Endothelial cell of umbilical vein (primary cell): ENCODE measurements at regions not wholly inside any gene's neighbourhood (a gene's known extent, or its start where the extent isn't known, plus 50 kb on each side); places are given as distances from the start of the nearest gene placed in this dataset.

Source experiments
- BruUV-seq: library from RNA; stranded (reverse); fragments of 400-500 nt; replicated peaks from 2 replicates; lab custom pipeline; 2021; lab: Mats Ljungman, UMichigan
- CTCF ChIA-PET: fragments of 300-600, 350-600 bp; sonication (Branson Sonifier 250); formaldehyde crosslinking; loops from one replicate; lab custom pipeline; 2021; ENCODE audit warnings: antibody characterized with exemption, inconsistent platforms; lab: Charles Lee
- POLR2A ChIA-PET: fragments of 300-600, 350-600 bp; sonication (Branson Sonifier 250); formaldehyde crosslinking; loops from one replicate; lab custom pipeline; 2021; ENCODE audit warnings: antibody characterized with exemption, inconsistent platforms; lab: Charles Lee
- DNase-seq: peaks from one replicate; pipeline ENCODE4 v3.0.0-alpha.2; 2011; ENCODE audit warnings: low read depth, low spot score
- FAIRE-seq: peaks from 2 replicates; lab custom pipeline; 2011; peaks lifted over from hg19 to GRCh38; lab: Jason Lieb, UNC
- H2AFZ ChIP-seq: 2 replicates; pipeline ENCODE4 v1.6.0; 2012; ENCODE audit warnings: low read depth, low read length, control low read depth, inconsistent platforms
- H3K27ac ChIP-seq: 2 replicates; pipeline ENCODE4 v1.5.1; 2011; ENCODE audit warnings: low read depth, mild to moderate bottlenecking, control low read depth, low read length, moderate library complexity; ENCODE audit not compliant: insufficient read depth
- H3K27me3 ChIP-seq, 2 experiments: 2 replicates each; pipeline versions ENCODE4 v1.6.0 to v1.6.1; 2011; ENCODE audit warnings: low read length in 2 of 2, mixed read lengths in 1 of 2; ENCODE audit not compliant: control insufficient read depth in 2 of 2, insufficient read depth in 2 of 2
- H3K36me3 ChIP-seq, 2 experiments: 2 replicates in 1 of 2; 3 replicates in 1 of 2; pipeline ENCODE4 v1.5.1; 2011; ENCODE audit warnings: low read length in 2 of 2, mild to moderate bottlenecking in 1 of 2, moderate library complexity in 1 of 2; ENCODE audit not compliant: control insufficient read depth in 2 of 2, insufficient read depth in 2 of 2; ENCODE audit errors: extremely low read depth in 1 of 2
- H3K4me1 ChIP-seq: 3 replicates; pipeline ENCODE4 v1.5.1; 2011; ENCODE audit warnings: mild to moderate bottlenecking, low read length; ENCODE audit not compliant: control insufficient read depth, insufficient read depth; ENCODE audit errors: extremely low read depth
- H3K4me2 ChIP-seq: 2 replicates; pipeline ENCODE4 v1.6.1; 2011; ENCODE audit warnings: low read length, control low read depth, mixed read lengths; ENCODE audit not compliant: insufficient read depth
- H3K4me3 ChIP-seq, 3 experiments: fragments of 200-600 bp in 1 of 3; sonication (generic), shearing (Covaris generic) in 1 of 3; replicated peaks in 1 of 3; 2 replicates each; pipeline ENCODE4 v1.5.1; 2011 to 2016; ENCODE audit warnings: control low read depth in 3 of 3, low read length in 3 of 3, mild to moderate bottlenecking in 2 of 3, inconsistent platforms in 1 of 3, low read depth in 1 of 3, moderate library complexity in 1 of 3; ENCODE audit not compliant: insufficient read depth in 1 of 3
- H3K79me2 ChIP-seq: 2 replicates; pipeline ENCODE4 v1.6.0; 2012; ENCODE audit warnings: low read length, inconsistent platforms; ENCODE audit not compliant: control insufficient read depth, insufficient read depth
- H3K9ac ChIP-seq: replicated peaks from 2 replicates; pipeline ENCODE3; 2011; ENCODE audit warnings: low read length, control low read depth; ENCODE audit not compliant: insufficient read depth; ENCODE audit errors: extremely low read depth
- H3K9me1 ChIP-seq: replicated peaks from 3 replicates; pipeline ENCODE4 v1.6.0; 2011; ENCODE audit warnings: mild to moderate bottlenecking, low read length; ENCODE audit not compliant: control insufficient read depth, insufficient read depth; ENCODE audit errors: extremely low read depth
- H3K9me3 ChIP-seq: replicated peaks from 2 replicates; pipeline ENCODE4 v1.5.1; 2012; ENCODE audit warnings: low read length, inconsistent platforms; ENCODE audit not compliant: control insufficient read depth, insufficient read depth
- H4K20me1 ChIP-seq: replicated peaks from 2 replicates; pipeline ENCODE3; 2011; ENCODE audit warnings: mild to moderate bottlenecking, low read length; ENCODE audit not compliant: control insufficient read depth, insufficient read depth; ENCODE audit errors: extremely low read depth
- CTCF ChIP-seq, 2 donors: IDR thresholded peaks; 1 replicate in 1 of 2; 2 replicates in 1 of 2; pipeline ENCODE4 v1.5.1; 2011; ENCODE audit warnings: low read length in 2 of 2, mild to moderate bottlenecking in 2 of 2, moderate library complexity in 2 of 2, control low read depth in 1 of 2, inconsistent platforms in 1 of 2, low read depth in 1 of 2; ENCODE audit not compliant: insufficient read depth in 1 of 2; ENCODE audit errors: extremely low read depth in 1 of 2
- EZH2 ChIP-seq: IDR thresholded peaks from 2 replicates; pipeline ENCODE4 v1.6.1; 2012; ENCODE audit warnings: borderline replicate concordance, low read depth, mild to moderate bottlenecking, moderate library complexity, low read length, inconsistent platforms; ENCODE audit not compliant: severe bottlenecking
- FOS ChIP-seq: IDR thresholded peaks from 2 replicates; pipeline ENCODE4 v1.6.1; 2011; ENCODE audit warnings: mild to moderate bottlenecking, low read length, moderate library complexity, borderline replicate concordance; ENCODE audit not compliant: insufficient read depth
- GATA2 ChIP-seq: IDR thresholded peaks from 2 replicates; pipeline ENCODE4 v1.7.0; 2011; ENCODE audit warnings: low read depth, mild to moderate bottlenecking, moderate library complexity, mixed read lengths, low read length; ENCODE audit not compliant: insufficient read length, insufficient read depth
- JUN ChIP-seq: IDR thresholded peaks from 2 replicates; pipeline ENCODE4 v1.6.1; 2011; ENCODE audit warnings: borderline replicate concordance, low read depth; ENCODE audit not compliant: insufficient read length, insufficient read depth
- MAX ChIP-seq: IDR thresholded peaks from 2 replicates; pipeline ENCODE4 v1.6.1; 2011; ENCODE audit not compliant: insufficient read depth, insufficient read length
- MYC ChIP-seq: IDR thresholded peaks from one replicate; pipeline ENCODE4 v1.6.1; 2011; ENCODE audit warnings: mild to moderate bottlenecking, low read depth, low read length
- POLR2A ChIP-seq: IDR thresholded peaks from 2 replicates; pipeline ENCODE4 v1.6.1; 2012; ENCODE audit warnings: low read depth, mild to moderate bottlenecking, control low read depth, low read length
- POLR2AphosphoS5 ChIP-seq: IDR thresholded peaks from 2 replicates; pipeline ENCODE4 v1.6.1; 2012; ENCODE audit warnings: low read depth, mild to moderate bottlenecking, control low read depth, low read length, moderate library complexity; ENCODE audit not compliant: insufficient read depth
- dilution Hi-C: fragments of 300-500 bp; cut with MboI; formaldehyde crosslinking; loops from one replicate; pipeline ENCODE4 v1.15.0; 2019; ENCODE audit warnings: low sequenced_read_pairs; ENCODE audit not compliant: extremely low pct_ligation_motif_present
- intact Hi-C: fragments of 100-400 bp; cut with micrococcal nuclease; formaldehyde crosslinking; loops from one replicate; pipeline ENCODE4 v1.10.0; 2022

GRCh38 chr12:84745127-84745526 is 167.5 kb downstream of the SLC6A15 start:
- no peaks in the 10 kb centered on the region for H3K79me2 ChIP-seq
- DNase-seq (no peak), FAIRE-seq (no peak)
- no peaks in the 10 kb centered on the region for H3K36me3 ChIP-seq
- ChIA-PET POLR2A (no interaction called here), CTCF (no interaction called here)
- no peaks in the 10 kb centered on the region for H3K9me3 ChIP-seq
- dilution Hi-C loops: no loop called here
- intact Hi-C loops: no loop called here
- no TSS peak for BruUV-seq
- H3K4me3 ChIP-seq: no peak overlapping the region
- no peaks in the 10 kb centered on the region for H3K9me1 ChIP-seq
- no peak overlapping the region for H3K9ac ChIP-seq
- H3K4me2 ChIP-seq: no peak overlapping the region
- H3K27me3 ChIP-seq: no peaks in the 10 kb centered on the region
- no peak for TF ChIP-seq GATA2
- TF ChIP-seq EZH2: no peak
- TF ChIP-seq MYC: no peak
- TF ChIP-seq MAX: no peak
- TF ChIP-seq FOS: no peak
- TF ChIP-seq POLR2A: no peak
- no peak for TF ChIP-seq JUN
- no peak for TF ChIP-seq POLR2AphosphoS5
- TF ChIP-seq CTCF (IDR thresholded peaks at IDR 0.05; ENCODE audit: extremely low read depth in 1 of 2, insufficient read depth in 1 of 2, low read depth in 1 of 2, low read length in 2 of 2): no peak
- H3K27ac ChIP-seq: no peak overlapping the region
- no peak overlapping the region for H2AFZ ChIP-seq
- no peaks in the 10 kb centered on the region for H3K4me1 ChIP-seq
- H4K20me1 ChIP-seq: no peaks in the 10 kb centered on the region
